GM18909 (cell line): ENCODE measurements at regions not wholly inside any gene's neighbourhood (a gene's known extent, or its start where the extent isn't known, plus 50 kb on each side); places are given as distances from the start of the nearest gene placed in this dataset.
"Not testable (repeated sequence)": the region's sequence is repeated elsewhere in the genome, so short reads cannot be mapped to it uniquely, and the experiment has no call there.

Experiments
- ATAC-seq: cut with Tn5 transposase; IDR thresholded peaks from one replicate; pipeline ENCODE4 v1.9.1; 2021; ENCODE audit warnings: mild to moderate bottlenecking; ENCODE audit not compliant: unreplicated experiment, poor library complexity

- ATAC-seq: no peak
Observed at GRCh38 chr2:5594249-5594695, 97.9 kb upstream of the SOX11 start.

GRCh38 chr2:5596868-5597267 lies 95.3 kb upstream of the SOX11 start:
- ATAC-seq: no peak

DNA sequence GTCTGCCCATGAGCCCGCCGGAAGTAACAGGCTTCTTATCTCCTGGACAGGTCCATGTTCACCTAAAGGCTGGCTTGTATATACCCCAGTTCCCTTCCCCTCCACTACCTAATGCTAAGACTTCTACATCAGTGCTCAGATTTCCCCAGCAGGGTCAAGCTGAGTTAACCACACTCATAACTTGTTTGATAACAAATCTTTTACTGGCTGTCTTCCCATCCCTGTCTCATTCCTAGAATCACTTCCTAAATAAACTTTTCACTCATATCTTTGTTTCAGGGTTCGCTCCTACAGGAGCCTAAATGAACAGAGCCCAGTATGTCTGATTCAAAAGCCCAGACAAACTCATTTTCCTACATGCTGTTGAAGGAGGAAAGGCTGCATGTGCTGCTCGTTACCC lies 94.0 kb upstream of the SOX11 start:
- no peak for ATAC-seq

DNA sequence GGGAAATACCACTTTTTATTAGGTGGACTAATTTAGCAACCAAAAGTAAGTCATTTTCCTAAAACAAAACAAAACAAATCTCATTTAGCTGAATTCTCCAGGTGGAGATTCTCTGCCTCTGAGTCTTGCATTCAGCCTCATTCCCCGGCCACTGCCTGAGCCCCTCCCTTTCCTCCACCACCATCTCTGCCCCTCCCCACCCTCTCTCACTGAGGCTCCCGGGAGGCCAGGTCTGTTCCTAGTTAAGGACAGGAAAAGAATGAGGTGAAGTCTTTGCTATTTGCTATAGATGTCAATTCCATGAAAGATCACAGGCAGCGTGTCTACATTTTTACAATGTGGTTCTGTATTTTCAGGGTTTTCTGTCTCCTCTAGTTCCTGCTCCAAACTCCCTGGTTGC lies 83.0 kb upstream of the SOX11 start:
- no peak for ATAC-seq

DNA sequence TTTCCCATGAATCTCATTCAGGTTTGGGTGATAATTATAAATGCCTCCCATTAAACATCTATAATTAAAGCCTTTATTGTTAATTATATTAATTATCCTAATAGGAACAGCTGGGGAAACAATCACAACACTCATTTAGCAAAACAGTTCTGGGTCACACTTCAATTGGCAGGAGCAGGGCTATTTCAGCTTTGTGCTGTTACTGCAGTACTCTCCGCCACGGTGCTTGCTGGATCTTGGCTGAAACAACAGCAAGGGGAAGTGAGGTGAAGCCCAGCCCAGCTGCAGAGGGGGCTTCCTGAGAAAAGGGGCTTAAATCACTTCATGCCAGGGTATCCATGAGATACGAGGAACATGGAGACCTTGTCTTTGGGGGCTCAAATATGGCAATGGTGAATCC lies 79.5 kb upstream of the SOX11 start:
- ATAC-seq: no peak

DNA sequence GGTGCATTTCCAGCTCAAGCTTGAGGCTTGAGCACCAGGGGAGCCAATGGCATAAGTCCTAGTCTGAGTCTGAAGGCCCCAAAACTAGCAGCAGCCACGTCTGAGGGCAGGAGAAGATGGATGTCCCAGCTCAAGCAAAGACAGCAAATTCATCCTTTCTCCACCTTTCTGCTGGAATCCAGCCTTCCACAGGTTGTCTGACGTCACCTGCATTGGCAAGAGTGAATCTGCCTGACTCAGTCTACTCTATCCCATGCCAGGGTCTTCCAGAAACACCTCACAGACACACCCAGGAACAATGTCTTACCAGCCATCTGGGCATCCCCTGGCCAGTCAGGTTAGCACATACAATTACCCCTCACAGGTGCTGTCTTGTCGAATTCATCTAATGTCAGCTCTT lies 76.2 kb upstream of the SOX11 start:
- ATAC-seq: no peak

- no peak for ATAC-seq
Observed at GRCh38 chr2:5617358-5617757, 74.8 kb upstream of the SOX11 start.

DNA sequence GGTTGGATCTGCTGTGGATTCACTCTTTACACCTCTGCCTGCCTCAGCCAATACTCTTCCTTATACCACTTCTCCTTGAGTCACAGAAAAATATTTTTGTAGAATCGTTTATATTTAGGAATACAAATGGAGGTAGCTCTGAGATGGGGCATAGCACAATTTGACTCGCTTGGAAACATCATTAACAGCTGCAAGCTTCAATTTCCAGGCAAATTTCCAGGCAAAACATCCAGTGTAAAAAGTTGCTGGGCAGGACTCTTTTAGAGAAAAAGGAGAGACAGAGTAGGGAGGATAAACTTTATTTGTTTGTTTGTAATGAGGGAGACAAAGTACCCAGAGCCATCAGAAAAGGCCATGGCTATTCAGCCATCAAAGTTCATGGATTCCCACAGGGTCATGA lies 74.4 kb upstream of the SOX11 start:
- ATAC-seq: no peak

- no peak for ATAC-seq
Observed at GRCh38 chr2:5618271-5618670, 73.9 kb upstream of the SOX11 start.

DNA sequence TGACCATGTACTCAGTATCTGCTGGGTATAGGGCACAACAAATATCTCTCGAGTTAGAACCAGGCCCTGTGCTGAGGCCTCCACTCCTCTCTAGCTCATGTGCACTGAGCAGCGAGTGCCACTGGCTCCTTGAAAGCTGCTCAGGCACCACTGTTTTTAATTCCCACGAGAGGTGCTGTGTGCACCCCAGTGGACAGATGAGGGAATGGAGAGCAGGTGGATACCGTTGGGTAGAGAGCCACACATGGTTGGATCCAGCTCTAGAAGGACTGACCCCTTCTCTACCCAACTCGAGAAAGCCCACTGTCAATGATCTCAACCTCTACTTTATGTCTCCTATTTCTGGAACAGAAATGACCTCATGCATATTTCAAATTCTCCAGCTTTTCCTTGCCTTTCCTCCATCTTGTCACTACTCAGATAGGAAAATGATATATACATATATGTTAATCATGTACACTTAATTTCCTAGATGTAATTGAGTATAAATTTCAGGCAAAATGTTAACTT lies 66.6 kb upstream of the SOX11 start:
- not testable (repeated sequence) for ATAC-seq

GRCh38 chr2:5628484-5628883 lies 63.7 kb upstream of the SOX11 start:
- not testable (repeated sequence) for ATAC-seq

DNA sequence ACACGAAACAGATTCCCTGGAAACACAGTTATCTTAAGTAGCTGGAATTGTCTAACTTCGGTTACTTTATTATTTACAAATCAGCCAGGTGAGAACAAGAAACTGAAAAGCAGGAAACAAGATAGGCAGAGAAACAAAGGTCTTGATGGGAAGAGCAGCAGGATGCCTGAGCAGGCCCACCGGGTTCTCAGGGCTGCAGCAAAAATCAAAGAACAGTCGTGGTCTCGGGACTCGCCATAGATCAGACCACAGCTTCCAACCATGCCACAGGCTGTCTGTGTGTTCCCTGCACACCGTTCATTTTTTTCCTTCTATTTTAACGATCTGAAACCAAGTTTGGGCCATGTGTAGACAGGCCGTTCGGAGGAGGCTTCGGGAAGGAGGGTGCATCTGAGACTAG lies 62.7 kb upstream of the SOX11 start:
- not testable (repeated sequence) for ATAC-seq

- not testable (repeated sequence) for ATAC-seq
Observed at GRCh38 chr2:5637051-5637450, 55.1 kb upstream of the SOX11 start.
